Daoy (cell line): ENCODE measurements at regions not wholly inside any gene's neighbourhood (a gene's known extent, or its start where the extent isn't known, plus 50 kb on each side); places are given as distances from the start of the nearest gene placed in this dataset.

Source experiments
- DNase-seq: peaks from one replicate; pipeline ENCODE4 v3.0.0-alpha.2; 2015; ENCODE audit warnings: low read depth

- DNase-seq, result no peak
Observed at GRCh38 chr9:80233102-80233843, 661.5 kb downstream of the TLE4 start.

GRCh38 chr9:80231318-80232236 is 659.8 kb downstream of the TLE4 start:
- DNase-seq, result no peak

- no peak for DNase-seq
Observed at GRCh38 chr9:80223897-80224296, 652.1 kb downstream of the TLE4 start.

- no peak for DNase-seq
Observed at GRCh38 chr9:80222466-80223169, 650.9 kb downstream of the TLE4 start.

- no peak for DNase-seq
Observed at GRCh38 chr9:80218328-80218727, 646.6 kb downstream of the TLE4 start.

GRCh38 chr9:80213613-80214012 is 641.8 kb downstream of the TLE4 start:
- DNase-seq, result no peak

- no peak for DNase-seq
Observed at GRCh38 chr9:80208696-80209095, 636.9 kb downstream of the TLE4 start.

- no peak for DNase-seq
Observed at GRCh38 chr9:80204054-80204453, 632.3 kb downstream of the TLE4 start.

- no peak for DNase-seq
Observed at GRCh38 chr9:80197661-80198060, 625.9 kb downstream of the TLE4 start.

- DNase-seq, result no peak
Observed at GRCh38 chr9:80191108-80191507, 619.3 kb downstream of the TLE4 start.

GRCh38 chr9:80188579-80188978 is 616.8 kb downstream of the TLE4 start:
- no peak for DNase-seq

GRCh38 chr9:80185112-80185738 is 613.5 kb downstream of the TLE4 start:
- no peak for DNase-seq

- DNase-seq, result no peak
Observed at GRCh38 chr9:80177949-80178480, 606.2 kb downstream of the TLE4 start.

GRCh38 chr9:80175286-80176150 is 603.8 kb downstream of the TLE4 start:
- DNase-seq, result no peak

- DNase-seq, result no peak
Observed at GRCh38 chr9:80163889-80164288, 592.1 kb downstream of the TLE4 start.

- DNase-seq, result no peak
Observed at GRCh38 chr9:80158554-80159170, 586.9 kb downstream of the TLE4 start.

- no peak for DNase-seq
Observed at GRCh38 chr9:80158131-80158530, 586.4 kb downstream of the TLE4 start.

- DNase-seq, result peak; percentile 7
Observed at GRCh38 chr9:80157561-80157983, 585.8 kb downstream of the TLE4 start.

GRCh38 chr9:80156756-80157472 is 585.1 kb downstream of the TLE4 start:
- DNase-seq, result no peak
